Activated naive CD4-positive, alpha-beta T cell treated with anti-CD3 and anti-CD28 coated beads, Interleukin-2, amount 50 U/mL, for 72 hours (primary cell): ENCODE measurements at regions not wholly inside any gene's neighbourhood (a gene's known extent, or its start where the extent isn't known, plus 50 kb on each side); places are given as distances from the start of the nearest gene placed in this dataset.

ENCODE experiments used
- ATAC-seq, 2 donors: fragments of 150-1000 bp; cut with Tn5 transposase; 2 replicates each; pipeline ENCODE4 v1.10.0; 2021; ENCODE audit warnings: mild to moderate bottlenecking in 2 of 2, moderate library complexity in 2 of 2
- DNase-seq, 2 donors: peaks; one replicate each; pipeline ENCODE4 v3.0.0; 2021 to 2022; ENCODE audit warnings: low spot score in 2 of 2
- H3K27ac Mint-ChIP-seq, 2 donors: one replicate each; pipeline ENCODE4 v1.8.0; 2022; ENCODE audit warnings: mild to moderate bottlenecking in 2 of 2, mixed read lengths in 2 of 2
- H3K36me3 Mint-ChIP-seq, 2 donors: one replicate each; pipeline ENCODE4 v1.8.0; 2022; ENCODE audit warnings: mixed read lengths in 2 of 2
- H3K9me3 Mint-ChIP-seq, 2 donors: one replicate each; pipeline ENCODE4 v1.8.0; 2022; ENCODE audit warnings: mixed read lengths in 2 of 2

GRCh38 chr16:59424714-59425273, 690.7 kb upstream of the GOT2 start:
- Mint-ChIP-seq H3K9me3 (no peaks in the 10 kb centered on the region), H3K36me3 (no peaks in the 10 kb centered on the region), H3K27ac (no peak overlapping the region)
- ATAC-seq (no peak), DNase-seq (no peak)

GRCh38 chr16:59411961-59412841, 678.1 kb upstream of the GOT2 start:
- DNase-seq (no peak), ATAC-seq (no peak)
- no peaks in the 10 kb centered on the region for H3K9me3 Mint-ChIP-seq
- no peaks in the 10 kb centered on the region for H3K36me3 Mint-ChIP-seq
- H3K27ac Mint-ChIP-seq, result no peak overlapping the region

- ATAC-seq (no peak), DNase-seq (no peak)
- H3K9me3 Mint-ChIP-seq, result no peaks in the 10 kb centered on the region
- H3K27ac Mint-ChIP-seq, result no peak overlapping the region
- H3K36me3 Mint-ChIP-seq, result no peaks in the 10 kb centered on the region
These were observed 676.3 kb upstream of the GOT2 start for GRCh38 chr16:59410451-59410850.

- no peaks in the 10 kb centered on the region for H3K9me3 Mint-ChIP-seq
- no peak for ATAC-seq
- H3K27ac Mint-ChIP-seq, result no peak overlapping the region
- DNase-seq, result no peak
- H3K36me3 Mint-ChIP-seq, result no peaks in the 10 kb centered on the region
These were observed 671.7 kb upstream of the GOT2 start for GRCh38 chr16:59405802-59406201.

- Mint-ChIP-seq H3K9me3 (no peaks in the 10 kb centered on the region), H3K36me3 (no peaks in the 10 kb centered on the region), H3K27ac (no peak overlapping the region)
- DNase-seq, result no peak
- no peak for ATAC-seq
These were observed 670.4 kb upstream of the GOT2 start for GRCh38 chr16:59404509-59404908.

- Mint-ChIP-seq H3K9me3 (peaks cover 0 to 7% of the 10 kb centered on the region in 2 donors), H3K27ac (no peak overlapping the region), H3K36me3 (no peaks in the 10 kb centered on the region)
- no peak for ATAC-seq
- DNase-seq, result no peak
These were observed 666.7 kb upstream of the GOT2 start for GRCh38 chr16:59400830-59401229.

GRCh38 chr16:59397638-59398037, 663.5 kb upstream of the GOT2 start:
- Mint-ChIP-seq H3K27ac (no peak overlapping the region), H3K36me3 (no peaks in the 10 kb centered on the region), H3K9me3 (peaks cover 0 to 7% of the 10 kb centered on the region in 2 donors)
- no peak for DNase-seq
- ATAC-seq, result no peak

GRCh38 chr16:59394526-59394925, 660.4 kb upstream of the GOT2 start:
- H3K27ac Mint-ChIP-seq, result no peak overlapping the region
- no peak for DNase-seq

GRCh38 chr16:59392911-59393310, 658.8 kb upstream of the GOT2 start:
- Mint-ChIP-seq H3K27ac (no peak overlapping the region), H3K36me3 (no peaks in the 10 kb centered on the region), H3K9me3 (peaks cover 0 to 2% of the 10 kb centered on the region in 2 donors)
- ATAC-seq (no peak), DNase-seq (no peak)

More at GRCh38 chr16:59394526-59394925, 660.4 kb upstream of the GOT2 start:
- Mint-ChIP-seq H3K9me3 (peaks cover 0 to 7% of the 10 kb centered on the region in 2 donors), H3K36me3 (no peaks in the 10 kb centered on the region)
- ATAC-seq, result no peak

- DNase-seq (no peak), ATAC-seq (no peak)
- Mint-ChIP-seq H3K9me3 (peaks cover 0 to 1% of the 10 kb centered on the region in 2 donors), H3K36me3 (no peaks in the 10 kb centered on the region), H3K27ac (no peak overlapping the region)
These were observed 657.7 kb upstream of the GOT2 start for GRCh38 chr16:59391617-59392364.

- DNase-seq, result no peak
- Mint-ChIP-seq H3K27ac (no peak overlapping the region), H3K9me3 (no peaks in the 10 kb centered on the region), H3K36me3 (no peaks in the 10 kb centered on the region)
- no peak for ATAC-seq
These were observed 651.8 kb upstream of the GOT2 start for GRCh38 chr16:59385959-59386358.

GRCh38 chr16:59385491-59385890, 651.4 kb upstream of the GOT2 start:
- ATAC-seq (no peak), DNase-seq (no peak)
- Mint-ChIP-seq H3K36me3 (no peaks in the 10 kb centered on the region), H3K27ac (no peak overlapping the region), H3K9me3 (no peaks in the 10 kb centered on the region)

- no peak overlapping the region for H3K27ac Mint-ChIP-seq
- DNase-seq, result no peak
- ATAC-seq, result no peak
- H3K36me3 Mint-ChIP-seq, result peaks cover 0 to 6% of the 10 kb centered on the region in 2 donors
- no peaks in the 10 kb centered on the region for H3K9me3 Mint-ChIP-seq
These were observed 639.5 kb upstream of the GOT2 start for GRCh38 chr16:59373632-59374031.

- ATAC-seq, result no peak
- no peak for DNase-seq
- Mint-ChIP-seq H3K9me3 (no peaks in the 10 kb centered on the region), H3K27ac (no peak overlapping the region), H3K36me3 (peaks cover 0 to 6% of the 10 kb centered on the region in 2 donors)
These were observed 636.6 kb upstream of the GOT2 start for GRCh38 chr16:59370717-59371116.

- Mint-ChIP-seq H3K36me3 (no peaks in the 10 kb centered on the region), H3K27ac (no peak overlapping the region), H3K9me3 (no peaks in the 10 kb centered on the region)
- no peak for ATAC-seq
- DNase-seq, result no peak
These were observed 635.4 kb upstream of the GOT2 start for GRCh38 chr16:59369523-59369922.

- Mint-ChIP-seq H3K9me3 (no peaks in the 10 kb centered on the region), H3K36me3 (no peaks in the 10 kb centered on the region), H3K27ac (no peak overlapping the region)
- no peak for ATAC-seq
- no peak for DNase-seq
These were observed 634.5 kb upstream of the GOT2 start for GRCh38 chr16:59368586-59368985.

GRCh38 chr16:59356709-59357108, 622.6 kb upstream of the GOT2 start:
- ATAC-seq, result no peak
- H3K27ac Mint-ChIP-seq, result no peak overlapping the region

More at GRCh38 chr16:59356709-59357108, 622.6 kb upstream of the GOT2 start:
- H3K36me3 Mint-ChIP-seq, result no peaks in the 10 kb centered on the region
- peaks cover 0 to 3% of the 10 kb centered on the region in 2 donors for H3K9me3 Mint-ChIP-seq
- DNase-seq, result no peak
